GM18517 (cell line): ENCODE measurements at regions not wholly inside any gene's neighbourhood (a gene's known extent, or its start where the extent isn't known, plus 50 kb on each side); places are given as distances from the start of the nearest gene placed in this dataset.
A peak's percentile ranks its signal among the peaks of the same experiment; 100 is the strongest.
"Not testable (repeated sequence)": the region's sequence is repeated elsewhere in the genome, so short reads cannot be mapped to it uniquely, and the experiment has no call there.

Experiments used
- ATAC-seq: cut with Tn5 transposase; IDR thresholded peaks from one replicate; pipeline ENCODE4 v1.9.1; 2021; ENCODE audit warnings: mild to moderate bottlenecking, moderate library complexity; ENCODE audit not compliant: unreplicated experiment

- no peak for ATAC-seq
Measured at GRCh38 chr6:47180633-47181032, 129.1 kb downstream of the TNFRSF21 start.

GRCh38 chr6:47179286-47179685 is 130.4 kb downstream of the TNFRSF21 start:
- ATAC-seq = no peak

GRCh38 chr6:47175656-47176055 is 133.5 kb upstream of the ADGRF1 start:
- no peak for ATAC-seq

- ATAC-seq = no peak
Measured at GRCh38 chr6:47174502-47175023, 132.4 kb upstream of the ADGRF1 start.

- ATAC-seq = not testable (repeated sequence)
Measured at GRCh38 chr6:47174063-47174462, 131.9 kb upstream of the ADGRF1 start.

GRCh38 chr6:47173145-47173544 is 131.0 kb upstream of the ADGRF1 start:
- not testable (repeated sequence) for ATAC-seq

GRCh38 chr6:47170617-47170947 is 128.4 kb upstream of the ADGRF1 start:
- ATAC-seq = no peak

GRCh38 chr6:47169785-47170616 is 127.9 kb upstream of the ADGRF1 start:
- ATAC-seq = no peak

GRCh38 chr6:47168180-47168579 is 126.0 kb upstream of the ADGRF1 start:
- no peak for ATAC-seq

- peak; percentile 91 for ATAC-seq
Measured at GRCh38 chr6:47165918-47166317, 123.8 kb upstream of the ADGRF1 start.

- ATAC-seq = no peak
Measured at GRCh38 chr6:47164877-47165276, 122.7 kb upstream of the ADGRF1 start.

- no peak for ATAC-seq
Measured at GRCh38 chr6:47163536-47163935, 121.4 kb upstream of the ADGRF1 start.

GRCh38 chr6:47162793-47163192 is 120.7 kb upstream of the ADGRF1 start:
- no peak for ATAC-seq

- ATAC-seq = no peak
Measured at GRCh38 chr6:47162231-47162630, 120.1 kb upstream of the ADGRF1 start.

GRCh38 chr6:47161176-47161687 is 119.1 kb upstream of the ADGRF1 start:
- ATAC-seq = no peak

GRCh38 chr6:47160702-47161101 is 118.6 kb upstream of the ADGRF1 start:
- no peak for ATAC-seq

GRCh38 chr6:47159763-47160162 is 117.6 kb upstream of the ADGRF1 start:
- no peak for ATAC-seq

GRCh38 chr6:47157653-47158219 is 115.6 kb upstream of the ADGRF1 start:
- ATAC-seq = no peak

GRCh38 chr6:47157063-47157462 is 114.9 kb upstream of the ADGRF1 start:
- no peak for ATAC-seq

GRCh38 chr6:47156196-47156595 is 114.1 kb upstream of the ADGRF1 start:
- ATAC-seq = no peak

- no peak for ATAC-seq
Measured at GRCh38 chr6:47153404-47153755, 111.2 kb upstream of the ADGRF1 start.

- no peak for ATAC-seq
Measured at GRCh38 chr6:47152666-47153403, 110.7 kb upstream of the ADGRF1 start.
